ENCODE measurements at regions not wholly inside any gene's neighbourhood (a gene's known extent, or its start where the extent isn't known, plus 50 kb on each side); places are given as distances from the start of the nearest gene placed in this dataset.
"Not testable (repeated sequence)": the region's sequence is repeated elsewhere in the genome, so short reads cannot be mapped to it uniquely, and the experiment has no call there.

GRCh38 chr4:22627851-22628250 lies 64.9 kb upstream of the GBA3 start:
- BruUV-seq (replicated peaks); H3K79me2 ChIP-seq (ENCODE audit: control insufficient read depth, insufficient read depth, low read length); POLR2A ChIA-PET; intact Hi-C loops (cut with micrococcal nuclease; ENCODE audit: unreplicated experiment); H3K4me1 ChIP-seq (ENCODE audit: control insufficient read depth, insufficient read depth, low read length); H4K20me1 ChIP-seq (ENCODE audit: control insufficient read depth, insufficient read depth); H3K9me3 ChIP-seq (replicated peaks; ENCODE audit: control insufficient read depth, insufficient read depth, low read length); H3K9ac ChIP-seq (ENCODE audit: control insufficient read depth, insufficient read depth, low read length); H3K27me3 ChIP-seq (replicated peaks in 1 of 2; ENCODE audit: control insufficient read depth in 2 of 2, insufficient read depth in 2 of 2, low read length in 1 of 2); H3K4me2 ChIP-seq (ENCODE audit: control insufficient read depth, insufficient read depth); H3K27ac ChIP-seq (ENCODE audit: control insufficient read depth, insufficient read depth); FAIRE-seq; H3K36me3 ChIP-seq (ENCODE audit: control insufficient read depth in 2 of 2, insufficient read depth in 2 of 2, low read length in 1 of 2); DNase-seq (ENCODE audit: low read depth, low spot score); H2AFZ ChIP-seq (ENCODE audit: control insufficient read depth, low read depth, low read length); in situ Hi-C loops (cut with MboI); H3K4me3 ChIP-seq: not testable (repeated sequence)
- RAD21 ChIA-PET (ENCODE audit: unreplicated experiment) = interaction anchor here (0.7 to 0.9 kb wide), 3 partner anchors 14 to 42 kb away, joined by 3 read pairs; no protein-coding TSS in a partner anchor
- CTCF ChIA-PET = interaction anchor here (0.8 to 0.9 kb wide), 2 partner anchors 36 to 52 kb away, joined by 3 to 4 read pairs; no protein-coding TSS in a partner anchor
- SMC1A ChIA-PET (ENCODE audit: uncharacterized antibody, unreplicated experiment) = interaction anchor here (0.8 to 1.6 kb wide), 12 partner anchors 10 to 184 kb away, joined by 3 to 5 read pairs (median 4); no protein-coding TSS in a partner anchor
- peak; percentile 16; the same call in 1 of the 2 replicates for TF ChIP-seq MTA2 (IDR thresholded peaks at IDR 0.05; ENCODE audit: low read depth)
- TF ChIP-seq SPI1 (IDR thresholded peaks at IDR 0.05; ENCODE audit: borderline replicate concordance, insufficient read depth, low read depth, low read length) = peak; percentile 59
- peak; percentile 39 for TF ChIP-seq MEF2B (IDR thresholded peaks at IDR 0.05; ENCODE audit: partially characterized antibody, poor library complexity, severe bottlenecking)
- ATAC-seq = peak; percentile 56

- H3K36me3 ChIP-seq (ENCODE audit: control insufficient read depth in 2 of 2, insufficient read depth in 2 of 2, low read length in 1 of 2); H3K27me3 ChIP-seq (replicated peaks in 1 of 2; ENCODE audit: control insufficient read depth in 2 of 2, insufficient read depth in 2 of 2, low read length in 1 of 2); BruUV-seq (replicated peaks); DNase-seq (ENCODE audit: low read depth, low spot score); POLR2A ChIA-PET; FAIRE-seq; H4K20me1 ChIP-seq (ENCODE audit: control insufficient read depth, insufficient read depth); CTCF ChIA-PET; H3K79me2 ChIP-seq (ENCODE audit: control insufficient read depth, insufficient read depth, low read length); H3K4me3 ChIP-seq; H3K9me3 ChIP-seq (replicated peaks; ENCODE audit: control insufficient read depth, insufficient read depth, low read length); in situ Hi-C loops (cut with MboI); H3K9ac ChIP-seq (ENCODE audit: control insufficient read depth, insufficient read depth, low read length); intact Hi-C loops (cut with micrococcal nuclease; ENCODE audit: unreplicated experiment); H2AFZ ChIP-seq (ENCODE audit: control insufficient read depth, low read depth, low read length); H3K27ac ChIP-seq (ENCODE audit: control insufficient read depth, insufficient read depth); H3K4me2 ChIP-seq (ENCODE audit: control insufficient read depth, insufficient read depth); H3K4me1 ChIP-seq (ENCODE audit: control insufficient read depth, insufficient read depth, low read length): not testable (repeated sequence)
- ATAC-seq = peak; percentile 14; the same call in 1 of the 3 replicates
- SMC1A ChIA-PET (ENCODE audit: uncharacterized antibody, unreplicated experiment) = interaction anchor here (0.7 to 1.3 kb wide), 3 partner anchors 28 to 54 kb away, joined by 3 to 4 read pairs (median 3); no protein-coding TSS in a partner anchor
- WGBS (ENCODE audit: insufficient coverage, insufficient replicate concordance, low lambda C conversion rate, missing lambda C conversion rate) = 32% methylated on average over 11 of the region's 11 CpGs
- RAD21 ChIA-PET (ENCODE audit: unreplicated experiment) = interaction anchor here (0.8 kb wide), 1 partner anchor 43 kb away, joined by 3 read pairs; no protein-coding TSS in a partner anchor
Observed at GRCh38 chr4:22630161-22630975, 62.4 kb upstream of the GBA3 start.

All from GM12878 (cell line).